ENCODE measurements at regions not wholly inside any gene's neighbourhood (a gene's known extent, or its start where the extent isn't known, plus 50 kb on each side); places are given as distances from the start of the nearest gene placed in this dataset.

DNA sequence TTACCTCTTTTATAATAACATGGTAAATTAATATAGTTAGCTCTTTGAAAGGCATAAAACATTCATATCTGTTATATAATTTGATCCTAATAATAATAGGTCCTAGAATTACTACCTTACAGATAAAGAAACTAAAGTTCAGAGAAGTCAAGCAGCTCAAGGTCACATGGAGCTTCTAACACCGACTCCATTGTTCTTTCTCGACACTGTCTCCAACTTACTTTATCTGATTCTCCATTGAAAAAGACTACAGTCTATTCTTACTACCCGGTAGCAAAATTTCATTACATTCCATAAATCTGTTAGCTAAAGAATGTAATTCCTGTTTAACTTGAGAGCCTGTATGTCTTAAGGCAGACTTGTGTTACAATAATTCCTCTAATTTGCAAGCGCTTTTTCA is 96.3 kb upstream of the TMEM161B start:
- no peak for DNase-seq (ENCODE audit: low read depth in 2 of 2)

DNA sequence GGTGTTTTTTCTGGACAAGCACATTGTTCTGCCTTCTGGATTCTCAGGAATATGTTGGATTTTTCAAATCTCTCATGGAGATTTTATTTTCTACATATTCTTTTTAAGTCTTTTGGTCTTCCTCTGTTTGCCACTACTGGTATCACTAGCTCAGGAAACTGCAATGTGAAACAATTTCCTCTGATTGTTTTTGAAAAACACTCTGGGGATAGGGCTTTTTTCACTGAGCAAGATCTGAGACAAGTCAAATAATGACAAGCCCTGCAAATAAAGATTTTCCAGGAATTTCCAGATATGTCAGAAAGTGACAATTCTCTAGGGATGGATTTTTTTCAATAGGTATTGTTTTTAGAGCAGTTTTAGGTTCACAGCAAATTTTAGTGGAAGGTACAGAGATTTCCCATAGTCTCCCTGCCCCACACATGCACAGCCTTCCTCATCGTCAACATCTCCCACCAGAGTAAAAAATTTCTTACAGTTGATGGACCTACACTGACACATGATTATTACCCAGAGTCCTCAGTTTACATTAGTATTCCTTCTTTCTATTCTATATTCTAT is 86.9 kb upstream of the TMEM161B start:
- DNase-seq (ENCODE audit: low read depth in 2 of 2), result no peak

DNA sequence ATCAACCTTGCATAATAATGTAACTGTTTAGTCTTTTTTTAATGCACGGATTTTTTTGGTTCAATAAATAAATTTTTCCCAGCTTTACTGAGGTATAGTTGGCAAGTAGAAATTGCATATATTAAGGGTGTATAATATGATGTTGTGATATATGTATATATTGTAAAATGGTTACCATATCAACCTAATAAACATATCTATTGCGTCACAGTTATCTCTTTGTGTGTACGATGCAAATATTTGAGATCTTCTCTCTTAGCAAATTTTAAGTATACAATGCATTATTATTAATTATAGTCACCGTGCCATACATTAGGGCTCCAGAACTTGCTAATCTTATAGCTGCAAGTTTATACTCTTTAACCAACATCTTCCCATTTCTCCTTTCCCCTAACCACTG is 57.2 kb upstream of the TMEM161B start:
- DNase-seq (ENCODE audit: low read depth in 2 of 2), result no peak

DNA sequence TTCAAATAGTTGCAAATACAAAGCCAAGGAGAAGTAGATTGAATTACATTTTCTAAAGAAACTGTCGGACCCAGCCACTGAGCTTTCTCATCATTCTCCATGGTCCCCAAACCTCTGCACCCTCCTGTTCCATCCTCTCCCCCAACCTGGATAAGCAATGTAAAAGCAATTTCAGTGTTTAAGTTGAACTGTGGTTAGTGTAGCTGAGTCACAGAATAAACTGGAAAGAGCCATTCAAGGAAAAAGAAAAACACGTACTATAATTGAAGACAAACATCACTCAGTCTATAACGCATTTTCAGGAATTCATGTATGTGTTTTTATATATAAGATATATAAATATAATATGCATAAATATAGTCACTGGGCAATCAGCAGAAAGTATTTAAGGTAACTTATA is 54.1 kb upstream of the TMEM161B start:
- no peak for DNase-seq (ENCODE audit: low read depth in 2 of 2)
